GM23248 (cell line): ENCODE measurements at regions not wholly inside any gene's neighbourhood (a gene's known extent, or its start where the extent isn't known, plus 50 kb on each side); places are given as distances from the start of the nearest gene placed in this dataset.

ENCODE experiments used
- EZH2 ChIP-seq: fragments of 200-600 bp; sonication (generic); IDR thresholded peaks from 2 replicates; pipeline ENCODE4 v1.6.1; 2018; ENCODE audit warnings: antibody characterized with exemption, mild to moderate bottlenecking; ENCODE audit not compliant: insufficient read depth, poor library complexity, severe bottlenecking
- EZH2phosphoT487 ChIP-seq: fragments of 200-600 bp; sonication (generic); IDR thresholded peaks from 2 replicates; pipeline ENCODE4 v1.6.1; 2018; ENCODE audit warnings: antibody characterized with exemption, moderate library complexity, mild to moderate bottlenecking, low read depth; ENCODE audit not compliant: insufficient read depth

GRCh38 chrX:45799576-45799975, 598.9 kb upstream of the DIPK2B start:
- TF ChIP-seq EZH2phosphoT487 (no peak), EZH2 (no peak)
